NB4 (cell line): ENCODE measurements at regions not wholly inside any gene's neighbourhood (a gene's known extent, or its start where the extent isn't known, plus 50 kb on each side); places are given as distances from the start of the nearest gene placed in this dataset.

Experiments used
- CTCF ChIP-seq: IDR thresholded peaks from one replicate; pipeline ENCODE4 v1.5.1; 2012; ENCODE audit warnings: low read depth, low read length
- POLR2A ChIP-seq: IDR thresholded peaks from 2 replicates; pipeline ENCODE4 v1.6.1; 2011; ENCODE audit warnings: mild to moderate bottlenecking; ENCODE audit not compliant: insufficient read length; ENCODE audit errors: extremely low read depth

- TF ChIP-seq CTCF (no peak), POLR2A (no peak)
Observed at GRCh38 chr2:238548902-238549462, 122.3 kb downstream of the ASB1 start.
